Small intestine (tissue), 7 donors: ENCODE measurements at regions not wholly inside any gene's neighbourhood (a gene's known extent, or its start where the extent isn't known, plus 50 kb on each side); places are given as distances from the start of the nearest gene placed in this dataset.

Experiments used
- DNase-seq, 2 donors: peaks; one replicate each; pipeline versions ENCODE4 v3.0.0 to v3.0.0-alpha.2; 2013
- FAIRE-seq: peaks from 2 replicates; lab custom pipeline; 2012; peaks lifted over from hg19 to GRCh38; lab: Jason Lieb, UNC
- H3K27ac ChIP-seq, 3 donors: one replicate each; pipeline ENCODE4 v1.5.1; 2013; ENCODE audit warnings: low read length in 2 of 3, mild to moderate bottlenecking in 2 of 3, control low read depth in 1 of 3, inconsistent platforms in 1 of 3, low read depth in 1 of 3, moderate library complexity in 1 of 3
- H3K27me3 ChIP-seq, 3 donors: one replicate each; pipeline ENCODE4 v1.6.1; 2013; ENCODE audit warnings: low read length in 3 of 3, inconsistent platforms in 1 of 3; ENCODE audit not compliant: control insufficient read depth in 3 of 3, insufficient read depth in 3 of 3
- H3K36me3 ChIP-seq, 3 donors: one replicate each; pipeline ENCODE4 v1.6.1; 2013; ENCODE audit warnings: low read length in 3 of 3, inconsistent platforms in 1 of 3, low read depth in 1 of 3, mild to moderate bottlenecking in 1 of 3, moderate library complexity in 1 of 3; ENCODE audit not compliant: control insufficient read depth in 3 of 3, insufficient read depth in 2 of 3
- H3K4me1 ChIP-seq, 3 donors: one replicate each; pipeline ENCODE4 v1.6.1; 2013; ENCODE audit warnings: low read length in 2 of 3, inconsistent platforms in 1 of 3, low read depth in 1 of 3, mild to moderate bottlenecking in 1 of 3, moderate library complexity in 1 of 3; ENCODE audit not compliant: control insufficient read depth in 3 of 3, insufficient read depth in 2 of 3
- H3K4me3 ChIP-seq, 3 donors: one replicate each; pipeline ENCODE4 v1.5.1; 2013; ENCODE audit warnings: low read length in 3 of 3, control low read depth in 1 of 3, inconsistent platforms in 1 of 3, low read depth in 1 of 3, mild to moderate bottlenecking in 1 of 3, moderate library complexity in 1 of 3
- H3K9me3 ChIP-seq, 2 donors: one replicate each; pipeline ENCODE4 v1.6.1; 2013; ENCODE audit warnings: low read depth in 1 of 2, low read length in 1 of 2; ENCODE audit not compliant: control insufficient read depth in 2 of 2, insufficient read depth in 1 of 2
- WGBS, 3 donors: extraction: QIAGEN DNeasy Blood & Tissue Kit; methylation state at CpG; one replicate each; pipeline ENCODE4 v1.1.7; 2013; 5-methylcytosine and 5-hydroxymethylcytosine counted together
- donor health status: healthy with polysubstance abuse.
- donor health status: control.
- donor health status: control.
- donor health status: Bipolar disorder and iron deficiency.
- donor health status: healthy.

- peak in 1 of 2 donors; percentile 63 for DNase-seq
- H3K36me3 ChIP-seq, result no peaks in the 10 kb centered on the region
- WGBS, 3 donors, result 45 to 73% (median 50%) methylated on average over 5 of the region's 5 CpGs
- H3K4me1 ChIP-seq, result peaks cover 0 to 18% (median 4%) of the 10 kb centered on the region in 3 donors
- no peak overlapping the region for H3K4me3 ChIP-seq
- H3K27me3 ChIP-seq, result no peaks in the 10 kb centered on the region
- no peak for FAIRE-seq
- no peaks in the 10 kb centered on the region for H3K9me3 ChIP-seq
- H3K27ac ChIP-seq, result no peak overlapping the region
Measured at GRCh38 chr20:19094959-19095541, 117.4 kb upstream of the SLC24A3 start.

GRCh38 chr20:19095762-19096161 lies 116.7 kb upstream of the SLC24A3 start:
- H3K9me3 ChIP-seq, result no peaks in the 10 kb centered on the region
- no peaks in the 10 kb centered on the region for H3K27me3 ChIP-seq
- H3K4me3 ChIP-seq, result no peak overlapping the region
- H3K4me1 ChIP-seq, result peaks cover 0 to 25% (median 6%) of the 10 kb centered on the region in 3 donors
- DNase-seq (no peak), FAIRE-seq (no peak)
- no peak overlapping the region for H3K27ac ChIP-seq
- H3K36me3 ChIP-seq, result no peaks in the 10 kb centered on the region
- WGBS, 3 donors, result 75 to 92% (median 84%) methylated on average over 5 of the region's 5 CpGs

GRCh38 chr20:19096843-19097242 lies 115.6 kb upstream of the SLC24A3 start:
- H3K9me3 ChIP-seq, result no peaks in the 10 kb centered on the region
- DNase-seq, result peak in 1 of 2 donors; percentile 33
- no peaks in the 10 kb centered on the region for H3K27me3 ChIP-seq
- 90 to 97% (median 95%) methylated on average over 2 of the region's 2 CpGs for WGBS, 3 donors
- peaks cover 0 to 27% (median 6%) of the 10 kb centered on the region in 3 donors for H3K4me1 ChIP-seq
- no peak overlapping the region for H3K4me3 ChIP-seq
- no peaks in the 10 kb centered on the region for H3K36me3 ChIP-seq
- no peak overlapping the region for H3K27ac ChIP-seq
- no peak for FAIRE-seq

GRCh38 chr20:19098117-19098516 lies 114.3 kb upstream of the SLC24A3 start:
- Histone ChIP-seq H3K27me3 (no peaks in the 10 kb centered on the region), H3K4me3 (no peak overlapping the region), H3K36me3 (no peaks in the 10 kb centered on the region), H3K4me1 (peaks cover 0 to 27% (median 6%) of the 10 kb centered on the region in 3 donors), H3K27ac (peak overlapping the region; percentile 0 to 65 (median 29)), H3K9me3 (no peaks in the 10 kb centered on the region)
- FAIRE-seq (no peak), DNase-seq (peak; percentile 52 to 76)
- 48 to 68% (median 52%) methylated on average over 4 of the region's 4 CpGs for WGBS, 3 donors

GRCh38 chr20:19098806-19099578 lies 113.5 kb upstream of the SLC24A3 start:
- 27 to 57% (median 33%) methylated on average over 8 of the region's 8 CpGs for WGBS, 3 donors
- Histone ChIP-seq H3K36me3 (no peaks in the 10 kb centered on the region), H3K4me3 (no peak overlapping the region), H3K4me1 (peaks cover 0 to 27% (median 6%) of the 10 kb centered on the region in 3 donors), H3K9me3 (no peaks in the 10 kb centered on the region), H3K27me3 (no peaks in the 10 kb centered on the region), H3K27ac (peak overlapping the region; percentile 44 to 91 (median 86))
- DNase-seq (peak; percentile 23 to 91), FAIRE-seq (no peak)

- H3K4me3 ChIP-seq, result no peak overlapping the region
- 34 to 70% (median 41%) methylated on average over 18 of the region's 18 CpGs for WGBS, 3 donors
- DNase-seq (peak; percentile 59 to 91), FAIRE-seq (no peak)
- no peaks in the 10 kb centered on the region for H3K27me3 ChIP-seq
- H3K9me3 ChIP-seq, result no peaks in the 10 kb centered on the region
- H3K27ac ChIP-seq, result peak overlapping the region; percentile 44 to 91 (median 86)
- H3K36me3 ChIP-seq, result no peaks in the 10 kb centered on the region
- H3K4me1 ChIP-seq, result peaks cover 0 to 27% (median 6%) of the 10 kb centered on the region in 3 donors
Measured at GRCh38 chr20:19099596-19100545, 112.6 kb upstream of the SLC24A3 start.

- Histone ChIP-seq H3K4me1 (peaks cover 0 to 27% (median 8%) of the 10 kb centered on the region in 3 donors), H3K27ac (no peak overlapping the region), H3K36me3 (no peaks in the 10 kb centered on the region), H3K4me3 (no peak overlapping the region), H3K27me3 (no peaks in the 10 kb centered on the region), H3K9me3 (no peaks in the 10 kb centered on the region)
- 85 to 87% (median 86%) methylated on average over 4 of the region's 4 CpGs for WGBS, 3 donors
- no peak for DNase-seq
- no peak for FAIRE-seq
Measured at GRCh38 chr20:19100975-19101374, 111.5 kb upstream of the SLC24A3 start.

- no peak overlapping the region for H3K27ac ChIP-seq
- peaks cover 0 to 17% (median 4%) of the 10 kb centered on the region in 3 donors for H3K4me1 ChIP-seq
- WGBS, 3 donors, result 90 to 95% (median 94%) methylated on average over 4 of the region's 4 CpGs
- FAIRE-seq, result no peak
- H3K36me3 ChIP-seq, result no peaks in the 10 kb centered on the region
- H3K9me3 ChIP-seq, result no peaks in the 10 kb centered on the region
- H3K4me3 ChIP-seq, result no peak overlapping the region
- no peak for DNase-seq
- H3K27me3 ChIP-seq, result no peaks in the 10 kb centered on the region
Measured at GRCh38 chr20:19104186-19104585, 108.3 kb upstream of the SLC24A3 start.
